GM19328 (cell line): ENCODE measurements at regions not wholly inside any gene's neighbourhood (a gene's known extent, or its start where the extent isn't known, plus 50 kb on each side); places are given as distances from the start of the nearest gene placed in this dataset.

Experiments used
- ATAC-seq: cut with Tn5 transposase; IDR thresholded peaks from one replicate; pipeline ENCODE4 v1.9.1; 2021; ENCODE audit warnings: mild to moderate bottlenecking, moderate library complexity; ENCODE audit not compliant: unreplicated experiment

- ATAC-seq, result no peak
Observed at GRCh38 chr12:105977652-105978051, 161.1 kb downstream of the NUAK1 start.

DNA sequence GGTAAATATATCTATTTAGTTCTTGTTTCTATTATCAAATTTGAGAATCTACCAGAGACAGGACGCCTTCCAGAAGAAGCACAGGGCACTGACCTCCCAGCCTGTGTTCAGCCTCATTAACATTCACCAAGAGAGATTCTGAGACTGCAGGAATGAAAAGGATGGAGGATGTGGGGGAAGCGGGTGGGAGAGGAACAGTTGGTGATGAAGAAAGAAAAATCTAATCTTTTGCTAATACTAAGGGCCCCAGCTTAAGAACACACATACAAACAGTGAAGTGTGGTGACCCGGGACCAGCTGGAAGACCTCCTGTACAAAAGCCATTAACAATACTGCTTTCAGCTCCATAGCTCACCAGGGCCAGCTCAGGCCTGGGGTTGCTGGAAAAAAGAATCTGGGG is 160.5 kb downstream of the NUAK1 start:
- no peak for ATAC-seq

GRCh38 chr12:105978686-105979085 is 160.1 kb downstream of the NUAK1 start:
- ATAC-seq, result no peak

- no peak for ATAC-seq
Observed at GRCh38 chr12:105980085-105980484, 158.7 kb downstream of the NUAK1 start.

- no peak for ATAC-seq
Observed at GRCh38 chr12:105980533-105980932, 158.2 kb downstream of the NUAK1 start.

DNA sequence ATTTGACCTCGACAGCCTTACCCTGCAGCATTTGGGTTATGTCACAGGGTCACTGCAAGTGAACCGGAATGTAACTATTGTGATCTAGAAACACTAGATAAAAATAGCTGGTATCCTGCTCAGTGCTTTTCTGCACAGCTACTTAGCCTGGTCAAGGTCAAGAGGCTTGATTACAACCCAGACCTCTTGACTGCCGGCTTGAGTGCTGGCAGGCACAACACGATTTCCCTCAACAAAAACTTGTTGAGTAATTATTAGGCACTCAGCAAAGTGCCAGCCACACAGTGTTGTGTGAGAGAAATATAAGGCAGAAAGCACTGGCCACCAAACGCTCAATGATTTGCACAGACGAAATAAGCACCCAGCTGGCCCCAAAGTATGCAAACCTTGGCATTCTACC is 156.7 kb downstream of the NUAK1 start:
- ATAC-seq, result no peak

- ATAC-seq, result no peak
Observed at GRCh38 chr12:105983622-105984320, 155.0 kb downstream of the NUAK1 start.

DNA sequence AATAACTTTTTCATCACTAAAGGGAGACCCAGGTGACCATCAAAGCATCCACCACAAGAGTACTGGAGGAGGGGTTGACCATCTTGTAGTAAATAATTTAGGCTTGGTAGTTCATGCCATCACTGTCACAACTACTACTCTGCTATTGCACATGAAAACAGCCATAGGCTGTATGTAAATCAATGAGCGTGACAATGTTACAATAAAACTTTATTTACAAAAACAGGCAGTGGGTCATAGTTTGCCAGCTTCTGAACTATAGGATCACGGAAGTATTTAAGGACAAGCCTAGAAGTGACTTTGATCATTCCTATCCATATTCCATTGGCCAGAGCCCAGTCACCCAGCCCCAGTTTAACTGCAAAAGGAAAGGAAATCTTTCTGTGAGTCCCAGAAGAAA is 153.4 kb downstream of the NUAK1 start:
- ATAC-seq, result no peak

DNA sequence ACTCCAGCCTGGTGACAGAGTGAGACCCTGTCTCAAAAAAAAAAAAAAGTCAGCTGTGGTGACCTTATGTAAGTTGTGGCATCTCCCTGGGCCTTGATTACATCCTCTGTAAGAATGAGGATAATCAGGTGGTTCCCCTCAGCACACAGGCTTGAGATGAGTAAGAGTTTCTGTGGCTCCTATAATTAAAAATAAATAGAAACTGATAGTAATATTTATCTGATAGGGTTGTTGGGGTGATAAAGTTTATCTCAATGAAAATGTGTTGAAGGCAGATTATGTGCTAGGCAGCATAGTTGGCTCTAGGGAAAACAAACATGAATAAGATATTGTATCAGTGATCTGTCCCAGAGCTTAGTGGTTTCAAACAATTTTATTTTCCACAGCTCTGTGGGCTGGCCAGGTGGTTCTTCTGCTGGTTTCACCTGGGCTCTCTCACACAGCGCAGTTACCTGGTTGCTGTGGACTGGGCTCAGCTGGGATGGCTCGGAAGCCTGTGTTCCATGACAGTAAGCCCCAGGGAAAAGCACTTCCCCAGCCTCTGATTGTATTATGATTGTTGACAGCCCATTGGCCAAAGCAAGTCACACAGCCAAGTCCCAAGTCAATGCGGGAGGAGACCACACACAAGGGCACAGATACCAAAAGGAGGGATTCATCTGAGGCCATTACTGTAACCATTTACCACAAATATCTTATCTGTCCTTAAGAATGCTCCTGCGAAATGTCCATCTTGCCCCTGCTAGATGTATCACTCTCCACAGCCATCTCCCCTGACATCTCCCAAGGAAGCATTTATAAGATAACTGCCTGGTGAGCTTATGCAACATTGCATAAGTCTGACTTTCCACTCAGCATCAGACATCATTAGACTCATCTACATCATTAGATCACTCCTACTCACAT is 151.7 kb downstream of the NUAK1 start:
- ATAC-seq, result no peak

- no peak for ATAC-seq
Observed at GRCh38 chr12:105987685-105988035, 151.1 kb downstream of the NUAK1 start.

DNA sequence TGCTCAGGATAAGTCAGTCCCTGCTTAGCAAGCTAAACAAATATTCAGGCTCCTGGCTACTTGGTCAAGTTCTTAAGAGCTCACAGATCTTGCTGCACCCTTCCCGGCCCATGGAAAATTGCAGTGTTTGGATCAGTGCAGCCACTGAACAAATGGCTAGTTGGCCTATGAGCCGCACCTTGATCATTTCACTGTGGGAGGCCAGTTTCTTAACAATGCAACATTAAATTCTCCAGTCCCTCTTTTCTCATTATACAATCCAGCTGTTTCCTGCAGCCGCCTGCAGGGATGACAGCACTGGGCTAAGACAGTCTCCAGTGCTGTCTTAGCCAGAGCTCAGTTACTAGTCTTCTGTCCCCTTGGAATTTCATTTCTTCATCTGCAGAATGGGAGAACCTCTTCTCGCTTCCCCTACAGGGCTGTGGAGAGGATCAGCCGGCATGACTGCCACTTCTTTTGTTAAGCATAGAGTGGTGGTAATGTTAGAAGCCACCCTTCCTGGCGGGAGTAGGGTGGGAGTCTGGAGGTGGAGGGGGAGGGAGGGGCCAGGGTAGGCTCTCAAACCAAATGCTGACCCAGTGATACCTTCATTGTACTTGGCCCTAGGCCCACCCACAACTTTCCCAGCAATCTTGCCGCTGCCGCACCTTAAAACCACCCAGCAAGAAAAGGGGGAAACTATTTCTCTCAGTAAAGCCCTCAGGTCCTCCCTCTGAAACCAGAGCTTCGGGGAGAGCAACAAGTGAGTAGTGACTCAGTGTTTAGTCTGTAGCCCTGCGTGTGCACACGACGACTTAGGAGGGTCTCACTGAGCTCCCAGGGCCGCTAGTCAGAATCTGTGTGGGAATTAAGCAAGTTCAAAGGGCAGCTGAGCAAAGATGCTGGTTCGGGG is 145.7 kb downstream of the NUAK1 start:
- no peak for ATAC-seq

DNA sequence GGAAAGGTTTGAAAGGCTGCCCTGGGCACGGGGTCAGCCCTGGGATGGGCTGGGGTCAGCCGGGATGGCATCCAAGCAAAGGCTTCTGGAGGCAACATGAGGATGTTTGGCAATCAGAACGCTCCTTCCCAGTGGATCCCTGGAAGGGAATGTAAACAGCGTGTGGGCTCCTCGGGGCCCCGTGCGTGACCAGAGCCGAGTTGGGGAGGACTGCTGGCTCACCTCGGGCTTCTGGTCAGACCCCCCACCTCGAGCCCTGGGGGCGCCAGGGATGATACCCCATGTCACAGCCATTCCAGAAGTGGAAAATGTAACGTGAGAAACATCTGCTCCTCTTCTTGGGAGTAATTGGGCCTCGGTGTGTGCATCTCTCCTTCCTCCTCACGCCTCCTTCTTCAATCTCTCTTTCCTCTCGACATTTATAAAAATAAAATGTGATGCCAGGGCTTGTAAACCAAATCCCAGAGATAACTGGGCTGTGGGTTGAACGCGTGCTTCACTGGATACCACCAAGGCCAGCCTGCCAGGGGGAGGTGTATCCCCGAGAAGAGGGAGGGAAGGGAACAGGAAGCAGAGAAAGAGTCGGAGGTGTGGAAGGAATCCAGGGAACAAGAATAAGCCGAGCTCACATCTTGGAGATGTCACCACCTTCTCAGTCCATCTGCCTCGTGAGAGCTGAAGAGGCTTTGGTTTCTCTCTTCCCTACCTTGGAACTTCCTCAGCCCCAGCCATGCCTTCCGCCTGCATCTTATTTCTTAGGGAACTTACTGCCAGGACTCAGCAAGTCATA is 144.8 kb downstream of the NUAK1 start:
- ATAC-seq, result no peak

- no peak for ATAC-seq
Observed at GRCh38 chr12:105995961-105996431, 142.8 kb downstream of the NUAK1 start.

- no peak for ATAC-seq
Observed at GRCh38 chr12:105998561-105998960, 140.2 kb downstream of the NUAK1 start.

DNA sequence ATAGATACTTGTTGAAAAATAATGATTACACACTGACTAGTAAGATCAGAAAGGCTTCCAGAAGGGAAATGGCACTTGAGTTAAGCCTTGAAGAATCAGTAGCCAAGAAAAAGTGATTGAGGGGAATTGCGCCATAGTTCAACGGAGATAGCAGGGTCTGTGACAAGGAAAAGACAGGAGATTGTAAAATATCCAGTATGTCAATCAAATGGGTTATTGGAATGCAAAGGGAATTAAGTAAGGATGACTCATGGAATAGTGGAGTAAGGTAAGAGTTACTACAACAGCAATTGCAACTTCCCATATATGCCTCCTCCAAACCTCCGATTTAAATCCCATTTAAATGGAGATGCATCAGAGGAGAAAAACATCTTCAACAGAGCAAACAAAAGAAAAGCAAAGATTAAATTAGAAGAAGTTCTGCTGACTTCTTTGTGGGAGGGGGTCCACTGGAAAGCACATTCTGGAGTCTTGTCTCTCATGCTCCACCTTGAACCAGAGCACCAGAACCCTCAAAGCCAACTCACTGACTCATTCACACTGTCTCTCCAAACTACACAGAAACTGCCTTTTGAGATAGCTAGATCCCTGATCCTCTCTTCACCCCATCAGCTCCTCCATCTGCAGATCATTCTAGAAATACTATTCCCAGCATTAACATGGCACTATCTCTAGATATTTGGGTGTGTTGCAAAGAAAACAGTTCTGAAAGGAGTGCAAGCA is 138.2 kb downstream of the NUAK1 start:
- ATAC-seq, result no peak

GRCh38 chr12:106001105-106001836 is 137.5 kb downstream of the NUAK1 start:
- no peak for ATAC-seq

GRCh38 chr12:106001837-106002218 is 136.9 kb downstream of the NUAK1 start:
- ATAC-seq, result no peak

DNA sequence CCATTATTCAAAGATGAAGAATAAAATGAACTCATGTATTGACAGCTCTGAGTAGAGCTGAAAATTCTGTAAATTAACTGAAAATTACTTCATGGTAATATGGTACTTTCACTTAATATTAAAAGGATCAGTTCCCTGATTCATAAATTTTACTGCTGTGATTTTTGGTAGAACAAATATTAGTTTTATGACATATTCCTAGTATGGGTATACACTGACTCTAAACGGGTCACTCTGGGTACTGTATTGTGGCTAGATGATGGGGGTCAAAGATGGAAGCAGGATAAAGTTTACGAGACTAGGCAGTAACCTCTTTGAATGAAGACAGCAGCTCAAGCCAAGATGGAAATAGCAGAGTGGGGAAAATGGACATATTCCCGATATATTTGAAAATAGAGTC is 135.5 kb downstream of the NUAK1 start:
- ATAC-seq, result no peak

- ATAC-seq, result no peak
Observed at GRCh38 chr12:106004289-106004688, 134.5 kb downstream of the NUAK1 start.
